ENCODE measurements at regions not wholly inside any gene's neighbourhood (a gene's known extent, or its start where the extent isn't known, plus 50 kb on each side); places are given as distances from the start of the nearest gene placed in this dataset.

DNA sequence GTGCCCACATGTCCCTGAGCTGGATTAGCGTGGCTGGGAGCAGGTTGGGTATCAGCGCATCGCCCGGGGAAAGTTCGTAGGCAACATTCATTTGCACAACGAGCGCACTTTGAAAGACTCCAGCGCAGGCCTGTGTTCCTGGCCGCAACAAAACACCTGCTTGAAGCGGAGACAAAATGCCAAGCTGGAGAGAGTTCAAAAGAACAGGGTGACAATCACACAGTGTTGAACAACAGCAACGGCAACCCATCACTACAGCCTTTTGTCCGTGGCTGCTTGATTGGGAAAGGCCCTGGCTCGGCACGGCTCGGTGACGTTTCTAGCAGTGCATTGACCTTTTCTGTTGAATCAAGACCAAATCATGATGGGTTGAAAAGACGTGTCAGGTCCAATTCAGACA is 336.3 kb downstream of the IRX1 start:
- Histone ChIP-seq H3K9me3 (no peaks in the 10 kb centered on the region), H3K27me3 (replicated peaks; ENCODE audit: insufficient read depth) (no peaks in the 10 kb centered on the region), H3K4me3 (no peak overlapping the region), H3K27ac (no peak overlapping the region), H3K4me1 (ENCODE audit: control insufficient read depth in 1 of 2, low read depth in 2 of 2) (no peaks in the 10 kb centered on the region), H3K36me3 (no peaks in the 10 kb centered on the region)
- DNase-seq (ENCODE audit: low spot score) (no peak), ATAC-seq (ENCODE audit: insufficient number of reproducible peaks, low FRiP score, low read depth) (no peak)
- TF ChIP-seq, protein P1, sequence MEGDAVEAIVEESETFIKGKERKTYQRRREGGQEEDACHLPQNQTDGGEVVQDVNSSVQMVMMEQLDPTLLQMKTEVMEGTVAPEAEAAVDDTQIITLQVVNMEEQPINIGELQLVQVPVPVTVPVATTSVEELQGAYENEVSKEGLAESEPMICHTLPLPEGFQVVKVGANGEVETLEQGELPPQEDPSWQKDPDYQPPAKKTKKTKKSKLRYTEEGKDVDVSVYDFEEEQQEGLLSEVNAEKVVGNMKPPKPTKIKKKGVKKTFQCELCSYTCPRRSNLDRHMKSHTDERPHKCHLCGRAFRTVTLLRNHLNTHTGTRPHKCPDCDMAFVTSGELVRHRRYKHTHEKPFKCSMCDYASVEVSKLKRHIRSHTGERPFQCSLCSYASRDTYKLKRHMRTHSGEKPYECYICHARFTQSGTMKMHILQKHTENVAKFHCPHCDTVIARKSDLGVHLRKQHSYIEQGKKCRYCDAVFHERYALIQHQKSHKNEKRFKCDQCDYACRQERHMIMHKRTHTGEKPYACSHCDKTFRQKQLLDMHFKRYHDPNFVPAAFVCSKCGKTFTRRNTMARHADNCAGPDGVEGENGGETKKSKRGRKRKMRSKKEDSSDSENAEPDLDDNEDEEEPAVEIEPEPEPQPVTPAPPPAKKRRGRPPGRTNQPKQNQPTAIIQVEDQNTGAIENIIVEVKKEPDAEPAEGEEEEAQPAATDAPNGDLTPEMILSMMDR (IDR thresholded peaks at IDR 0.05) = no peak

DNA sequence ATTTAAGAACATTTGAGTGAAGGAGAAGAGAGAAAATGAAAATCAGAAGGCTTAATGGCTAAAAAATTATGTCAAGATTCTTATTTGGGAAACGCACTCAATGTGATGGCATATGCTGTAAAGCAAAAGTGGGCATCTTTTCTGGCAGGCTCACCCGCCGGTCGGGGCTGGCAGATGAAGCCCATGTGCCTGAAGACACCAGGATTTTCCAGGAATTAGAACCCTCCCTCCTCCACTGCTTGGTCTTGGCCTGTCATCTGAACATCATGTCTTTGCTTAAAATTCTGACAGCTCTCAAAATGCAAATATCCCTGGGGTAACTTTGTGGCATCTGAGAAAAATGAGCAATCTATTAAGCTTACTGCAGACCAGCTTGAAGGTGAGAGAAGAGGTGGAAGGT is 337.9 kb downstream of the IRX1 start:
- ATAC-seq (ENCODE audit: insufficient number of reproducible peaks, low FRiP score, low read depth) (no peak), DNase-seq (ENCODE audit: low spot score) (no peak)
- Histone ChIP-seq H3K4me1 (ENCODE audit: control insufficient read depth in 1 of 2, low read depth in 2 of 2) (no peaks in the 10 kb centered on the region), H3K9me3 (no peaks in the 10 kb centered on the region), H3K27ac (no peak overlapping the region), H3K27me3 (replicated peaks; ENCODE audit: insufficient read depth) (no peaks in the 10 kb centered on the region), H3K4me3 (no peak overlapping the region), H3K36me3 (no peaks in the 10 kb centered on the region)
- TF ChIP-seq, protein P1 (IDR thresholded peaks at IDR 0.05) = no peak

GRCh38 chr5:3933966-3934365 is 338.3 kb downstream of the IRX1 start:
- TF ChIP-seq, protein P1 (IDR thresholded peaks at IDR 0.05) = no peak
- no peak for ATAC-seq (ENCODE audit: insufficient number of reproducible peaks, low FRiP score, low read depth)
- H3K4me1 ChIP-seq (ENCODE audit: control insufficient read depth in 1 of 2, low read depth in 2 of 2) = no peaks in the 10 kb centered on the region
- H3K9me3 ChIP-seq = no peaks in the 10 kb centered on the region
- no peaks in the 10 kb centered on the region for H3K36me3 ChIP-seq
- no peak for DNase-seq (ENCODE audit: low spot score)
- H3K27ac ChIP-seq = no peak overlapping the region
- H3K4me3 ChIP-seq = no peak overlapping the region
- no peaks in the 10 kb centered on the region for H3K27me3 ChIP-seq (replicated peaks; ENCODE audit: insufficient read depth)

DNA sequence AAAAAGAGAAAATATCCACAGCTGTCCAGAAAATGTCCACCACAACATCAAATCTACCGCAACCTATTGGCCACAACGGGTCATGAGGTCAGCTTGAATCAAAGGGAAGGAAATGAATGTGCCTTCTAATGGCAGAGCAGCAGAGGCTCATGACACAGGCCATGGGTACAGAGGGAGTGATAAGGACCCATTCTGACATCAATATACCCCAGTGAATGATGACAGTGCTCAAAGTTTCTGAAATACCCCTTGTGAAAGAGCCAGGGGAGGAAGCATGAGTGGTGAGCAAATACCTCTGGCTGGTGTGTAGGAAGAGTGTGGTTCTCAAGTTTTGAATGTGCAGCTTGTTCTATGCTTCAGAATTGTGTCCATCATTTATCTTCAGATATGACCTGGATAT is 348.2 kb downstream of the IRX1 start:
- no peaks in the 10 kb centered on the region for H3K36me3 ChIP-seq
- no peak for ATAC-seq (ENCODE audit: insufficient number of reproducible peaks, low FRiP score, low read depth)
- no peaks in the 10 kb centered on the region for H3K9me3 ChIP-seq

DNA sequence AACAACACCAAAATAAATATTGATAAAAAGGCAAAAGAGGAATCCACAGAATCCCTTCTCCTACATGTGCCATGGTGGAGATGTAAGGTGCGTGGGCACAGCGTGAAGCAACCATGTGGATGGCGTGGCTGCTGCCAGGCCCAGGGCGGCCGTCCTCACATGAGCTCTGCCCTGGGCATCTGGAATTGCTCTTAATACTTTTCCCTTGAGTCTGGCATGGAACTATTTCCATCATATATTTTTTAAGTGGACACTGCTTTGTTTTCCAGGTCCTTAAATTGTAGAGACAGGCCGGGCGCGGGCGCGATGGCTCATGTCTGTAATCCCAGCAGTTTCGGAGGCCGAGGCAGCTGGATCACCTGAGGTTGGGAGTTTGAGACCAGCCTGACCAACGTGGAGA is 349.3 kb downstream of the IRX1 start:
- DNase-seq (ENCODE audit: low spot score) (no peak), ATAC-seq (ENCODE audit: insufficient number of reproducible peaks, low FRiP score, low read depth) (no peak)
- Histone ChIP-seq H3K4me1 (ENCODE audit: control insufficient read depth in 1 of 2, low read depth in 2 of 2) (no peaks in the 10 kb centered on the region), H3K27me3 (replicated peaks; ENCODE audit: insufficient read depth) (no peaks in the 10 kb centered on the region), H3K36me3 (no peaks in the 10 kb centered on the region), H3K27ac (no peak overlapping the region), H3K4me3 (no peak overlapping the region), H3K9me3 (no peaks in the 10 kb centered on the region)
- TF ChIP-seq, protein P1 (IDR thresholded peaks at IDR 0.05) = no peak

More for the DNA sequence above, 348.2 kb downstream of the IRX1 start:
- TF ChIP-seq, protein P1 (IDR thresholded peaks at IDR 0.05) = no peak
- no peak for DNase-seq (ENCODE audit: low spot score)
- H3K27ac ChIP-seq = no peak overlapping the region
- no peaks in the 10 kb centered on the region for H3K27me3 ChIP-seq (replicated peaks; ENCODE audit: insufficient read depth)
- no peak overlapping the region for H3K4me3 ChIP-seq
- H3K4me1 ChIP-seq (ENCODE audit: control insufficient read depth in 1 of 2, low read depth in 2 of 2) = no peaks in the 10 kb centered on the region

Measured in thoracic aorta (tissue), 2 donors.